C4-2B (cell line): ENCODE measurements at regions not wholly inside any gene's neighbourhood (a gene's known extent, or its start where the extent isn't known, plus 50 kb on each side); places are given as distances from the start of the nearest gene placed in this dataset.

Source experiments
- CTCF ChIP-seq: fragments of 450-650 bp; conservative IDR thresholded peaks from 2 replicates; pipeline ENCODE4 v1.5.1; 2017; ENCODE audit warnings: mild to moderate bottlenecking
- ZFX ChIP-seq: fragments of 450-650 bp; IDR thresholded peaks from 2 replicates; pipeline ENCODE4 v1.6.1; 2017

GRCh38 chr19:30172613-30173242 lies 199.5 kb upstream of the ZNF536 start:
- TF ChIP-seq CTCF (no peak), ZFX (no peak)
